NT2/D1 (cell line): ENCODE measurements at regions not wholly inside any gene's neighbourhood (a gene's known extent, or its start where the extent isn't known, plus 50 kb on each side); places are given as distances from the start of the nearest gene placed in this dataset.

Experiments used
- DNase-seq: peaks from one replicate; pipeline ENCODE4 v3.0.0-alpha.2; 2011; ENCODE audit warnings: low read depth, low spot score
- H3K27me3 ChIP-seq: 2 replicates; pipeline ENCODE4 v1.6.0; 2011; ENCODE audit warnings: mild to moderate bottlenecking; ENCODE audit not compliant: insufficient read length, insufficient read depth
- H3K36me3 ChIP-seq: 2 replicates; pipeline ENCODE4 v1.6.1; 2011; ENCODE audit warnings: mild to moderate bottlenecking, low read length, mixed read lengths; ENCODE audit not compliant: insufficient read depth, insufficient read length
- H3K4me1 ChIP-seq: 2 replicates; pipeline ENCODE4 v1.5.1; 2011; ENCODE audit not compliant: insufficient read depth, insufficient read length
- H3K4me3 ChIP-seq: 2 replicates; pipeline ENCODE4 v1.5.1; 2011; ENCODE audit warnings: low read depth; ENCODE audit not compliant: insufficient read length
- H3K9ac ChIP-seq: 2 replicates; pipeline ENCODE4 v1.6.0; 2011; ENCODE audit warnings: low read depth; ENCODE audit not compliant: insufficient read length
- H3K9me3 ChIP-seq: 2 replicates; pipeline ENCODE4 v1.5.1; 2011; ENCODE audit warnings: mild to moderate bottlenecking, low read length; ENCODE audit not compliant: insufficient read depth
- SUZ12 ChIP-seq: IDR thresholded peaks from 2 replicates; pipeline ENCODE4 v1.6.1; 2011; ENCODE audit not compliant: insufficient read length, insufficient read depth; ENCODE audit errors: extremely low read depth
- YY1 ChIP-seq: IDR thresholded peaks from 2 replicates; pipeline ENCODE4 v1.6.1; 2011; ENCODE audit not compliant: insufficient read length, insufficient read depth
- ZNF274 ChIP-seq: IDR thresholded peaks from 2 replicates; pipeline ENCODE4 v1.6.1; 2011; ENCODE audit warnings: mild to moderate bottlenecking, low read depth, low read length

DNA sequence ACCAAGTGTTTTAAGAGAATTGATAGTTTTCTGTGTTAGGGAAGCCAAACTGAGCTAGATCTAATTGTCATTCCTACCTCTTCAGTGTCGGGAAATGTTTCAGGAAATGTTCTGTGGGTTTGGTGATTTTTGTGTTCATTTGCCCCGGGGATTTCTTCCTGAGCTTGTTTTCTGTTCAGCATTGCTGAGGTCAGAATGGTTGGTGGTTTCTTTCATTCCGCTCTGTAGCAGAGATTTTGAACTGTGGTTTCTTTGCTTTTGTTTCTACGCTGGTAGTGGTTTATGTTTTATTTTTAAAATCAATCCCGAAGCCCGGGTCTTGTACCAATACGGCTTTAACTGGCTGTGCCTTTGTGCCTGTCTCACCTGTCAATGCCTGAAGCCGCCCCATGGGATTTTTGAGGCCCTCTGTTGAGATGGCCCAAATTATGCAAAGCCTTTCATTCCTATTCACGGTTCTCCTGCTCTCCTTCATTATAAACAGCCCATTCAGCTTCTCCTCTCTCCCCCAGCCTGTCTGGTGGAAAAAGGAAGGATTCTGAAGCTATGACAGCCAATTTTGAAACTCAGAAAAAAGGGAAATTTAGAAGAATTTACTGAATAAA, 417.2 kb upstream of the KAZN start:
- TF ChIP-seq YY1, result no peak
- TF ChIP-seq SUZ12, result no peak
- no peak for TF ChIP-seq ZNF274
- Histone ChIP-seq H3K36me3 (no peaks in the 10 kb centered on the region), H3K4me1 (no peaks in the 10 kb centered on the region), H3K9ac (no peak overlapping the region), H3K4me3 (no peak overlapping the region), H3K9me3 (no peaks in the 10 kb centered on the region; the same call in 1 of the 2 replicates), H3K27me3 (no peaks in the 10 kb centered on the region)
- no peak for DNase-seq

DNA sequence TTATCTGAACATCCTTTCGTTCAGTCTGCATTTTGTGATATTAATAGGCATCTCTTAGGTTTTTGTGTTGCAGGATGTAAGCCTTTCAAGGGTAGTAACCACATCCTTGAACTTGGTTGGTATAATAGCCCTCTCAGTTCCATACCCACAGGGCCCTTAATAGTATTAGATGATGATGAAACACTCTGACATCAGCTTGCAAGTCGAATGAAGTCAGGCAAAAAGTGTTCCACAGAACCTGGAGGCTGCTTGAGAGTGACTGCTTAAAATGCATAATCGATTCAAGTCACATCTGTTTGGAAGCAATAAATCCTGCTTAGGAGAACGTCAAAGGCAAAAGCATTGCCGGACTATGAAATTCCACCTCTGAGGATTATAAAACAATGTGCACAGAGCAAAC, 415.6 kb upstream of the KAZN start:
- DNase-seq, result no peak
- no peaks in the 10 kb centered on the region; the same call in 1 of the 2 replicates for H3K9me3 ChIP-seq
- no peaks in the 10 kb centered on the region for H3K36me3 ChIP-seq
- no peaks in the 10 kb centered on the region for H3K4me1 ChIP-seq
- H3K27me3 ChIP-seq, result no peaks in the 10 kb centered on the region
- no peak overlapping the region for H3K9ac ChIP-seq
- H3K4me3 ChIP-seq, result no peak overlapping the region
- no peak for TF ChIP-seq ZNF274
- no peak for TF ChIP-seq YY1
- TF ChIP-seq SUZ12, result no peak

DNA sequence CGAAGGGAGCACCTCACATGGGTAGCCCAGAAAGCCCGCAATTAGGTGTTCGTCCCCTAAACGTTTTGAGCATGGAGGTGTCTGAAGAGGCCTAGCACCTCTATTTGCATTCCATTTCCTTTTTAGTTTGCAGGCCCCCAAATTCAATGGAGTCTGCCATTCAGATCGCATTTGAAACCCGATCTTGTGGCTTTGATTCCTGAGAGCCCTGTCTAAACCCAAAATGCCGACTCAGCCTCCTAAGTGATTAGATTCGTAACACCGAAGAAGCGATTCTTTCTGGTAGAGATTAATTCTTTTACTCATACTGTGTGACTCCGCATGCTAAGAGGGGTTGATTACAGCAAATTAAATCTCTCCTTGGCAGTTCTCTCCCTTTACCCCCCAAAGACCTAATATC, 415.2 kb upstream of the KAZN start:
- Histone ChIP-seq H3K4me3 (no peak overlapping the region), H3K4me1 (no peaks in the 10 kb centered on the region), H3K9me3 (no peaks in the 10 kb centered on the region; the same call in 1 of the 2 replicates), H3K36me3 (no peaks in the 10 kb centered on the region), H3K27me3 (no peaks in the 10 kb centered on the region), H3K9ac (no peak overlapping the region)
- no peak for DNase-seq
- TF ChIP-seq ZNF274, result no peak

DNA sequence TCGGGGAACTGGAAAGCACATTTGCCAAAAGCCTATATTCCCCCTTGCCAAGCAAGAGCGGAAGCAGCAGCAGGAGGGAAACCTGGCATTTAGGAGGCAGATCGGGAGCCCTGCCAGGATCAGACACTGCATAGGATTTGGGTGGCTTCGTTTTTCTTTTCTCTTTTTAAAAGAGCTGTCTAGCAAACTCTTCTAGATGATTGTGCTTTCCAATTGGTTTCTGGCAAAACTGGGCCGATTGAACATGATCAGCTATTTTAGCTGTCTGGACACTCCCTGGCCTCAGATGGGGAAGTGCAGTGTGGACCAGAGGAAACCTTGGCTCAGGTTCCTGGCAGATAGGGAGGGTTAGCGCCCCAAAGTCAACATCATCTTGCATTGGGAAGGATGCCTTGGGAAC, 414.0 kb upstream of the KAZN start:
- Histone ChIP-seq H3K27me3 (no peaks in the 10 kb centered on the region), H3K4me1 (no peaks in the 10 kb centered on the region), H3K9me3 (no peaks in the 10 kb centered on the region; the same call in 1 of the 2 replicates), H3K4me3 (no peak overlapping the region), H3K9ac (no peak overlapping the region), H3K36me3 (no peaks in the 10 kb centered on the region)
- no peak for DNase-seq
- TF ChIP-seq YY1 (no peak), SUZ12 (no peak), ZNF274 (no peak)

DNA sequence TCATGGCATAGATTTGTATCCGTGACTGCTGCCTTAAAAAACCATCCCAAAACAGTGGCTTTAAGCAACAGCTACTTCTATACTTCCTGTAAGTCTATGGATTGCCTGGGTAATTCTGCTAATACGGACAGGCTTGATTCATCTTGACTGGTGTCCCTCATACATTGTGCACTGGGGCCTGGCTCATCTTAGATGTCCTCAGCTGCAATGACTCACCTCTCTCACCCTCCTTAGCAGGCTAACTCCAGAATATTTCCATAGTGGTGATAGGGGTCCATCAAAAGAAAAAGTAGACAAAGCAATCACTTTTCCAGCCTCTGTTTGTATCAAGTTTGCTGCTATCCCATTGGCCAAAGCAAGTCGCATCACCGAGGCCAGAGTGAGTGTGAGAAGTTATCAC, 409.1 kb upstream of the KAZN start:
- no peak overlapping the region for H3K9ac ChIP-seq
- H3K36me3 ChIP-seq, result no peaks in the 10 kb centered on the region
- no peaks in the 10 kb centered on the region for H3K4me1 ChIP-seq
- TF ChIP-seq YY1 (no peak), SUZ12 (no peak), ZNF274 (no peak)
- no peak for DNase-seq
- no peaks in the 10 kb centered on the region for H3K27me3 ChIP-seq
- no peaks in the 10 kb centered on the region for H3K9me3 ChIP-seq
- no peak overlapping the region for H3K4me3 ChIP-seq

DNA sequence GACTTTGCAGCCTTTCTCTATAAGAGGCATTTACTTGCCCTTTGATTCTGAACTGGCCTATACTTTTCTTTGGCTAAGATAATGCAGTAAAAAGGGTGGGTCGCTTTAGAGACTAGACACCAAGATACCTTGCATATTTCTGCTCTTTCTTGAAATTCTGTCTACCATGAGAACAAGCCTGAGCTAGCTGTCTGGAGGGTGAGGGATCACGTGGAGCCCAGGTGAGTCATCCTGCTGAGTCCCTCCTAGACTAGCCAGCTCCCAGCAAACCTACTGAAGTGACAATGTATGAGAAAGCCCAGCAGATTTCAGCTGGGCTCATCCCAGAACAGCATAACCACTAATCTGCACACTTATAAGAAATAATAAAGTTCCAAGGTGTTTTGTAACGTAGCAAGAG, 408.0 kb upstream of the KAZN start:
- Histone ChIP-seq H3K27me3 (no peaks in the 10 kb centered on the region), H3K9me3 (no peaks in the 10 kb centered on the region), H3K4me3 (no peak overlapping the region), H3K9ac (no peak overlapping the region), H3K36me3 (no peaks in the 10 kb centered on the region), H3K4me1 (no peaks in the 10 kb centered on the region)
- DNase-seq, result no peak
- TF ChIP-seq YY1 (no peak), SUZ12 (no peak), ZNF274 (no peak)

DNA sequence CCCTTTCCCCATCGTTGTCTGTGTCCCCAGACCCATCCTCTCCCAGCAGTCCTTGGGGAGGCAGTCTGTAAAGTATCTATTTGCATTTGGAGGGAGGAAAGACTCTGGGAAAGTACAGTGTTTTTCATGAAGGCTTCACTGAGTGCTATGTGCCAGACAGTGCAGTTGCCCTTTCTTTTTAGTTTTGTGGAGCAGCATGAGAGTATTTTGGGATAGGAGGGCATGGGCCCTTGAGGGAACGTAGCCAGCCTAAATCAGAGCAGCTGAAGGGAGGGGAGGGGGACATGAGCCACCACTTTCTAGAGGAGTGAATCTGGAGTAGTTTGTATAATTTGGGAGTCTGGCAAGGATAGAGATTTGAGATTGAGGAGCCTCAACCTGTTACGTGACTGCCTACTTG, 404.0 kb upstream of the KAZN start:
- Histone ChIP-seq H3K4me3 (no peak overlapping the region), H3K27me3 (no peaks in the 10 kb centered on the region), H3K9me3 (no peaks in the 10 kb centered on the region), H3K9ac (no peak overlapping the region), H3K36me3 (no peaks in the 10 kb centered on the region), H3K4me1 (no peaks in the 10 kb centered on the region)
- TF ChIP-seq ZNF274 (no peak), SUZ12 (no peak)
- DNase-seq, result no peak

DNA sequence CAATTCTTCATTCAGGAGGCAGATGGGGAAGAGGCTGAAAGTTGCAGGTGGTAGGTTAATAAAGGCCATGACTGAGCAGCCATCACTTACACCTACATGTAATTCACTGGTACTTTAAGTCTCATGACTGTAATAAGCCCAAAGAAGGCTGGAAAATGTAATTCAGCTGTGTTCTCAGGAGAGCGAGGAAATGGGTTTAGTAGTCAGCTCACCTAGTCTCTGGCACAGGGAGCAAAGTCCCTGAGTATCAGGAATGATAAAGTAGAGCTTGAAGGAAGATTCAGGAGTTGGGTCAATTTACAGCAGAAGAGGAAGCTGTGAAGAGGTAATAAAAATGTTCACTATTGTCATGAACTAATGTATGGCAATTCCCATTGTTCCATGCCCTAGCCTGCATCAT, 393.4 kb upstream of the KAZN start:
- no peaks in the 10 kb centered on the region for H3K9me3 ChIP-seq
- no peaks in the 10 kb centered on the region for H3K4me1 ChIP-seq
- no peak for DNase-seq
- H3K4me3 ChIP-seq, result no peak overlapping the region
- no peaks in the 10 kb centered on the region for H3K27me3 ChIP-seq
- TF ChIP-seq YY1, result no peak
- no peak for TF ChIP-seq SUZ12
- no peak for TF ChIP-seq ZNF274
- no peak overlapping the region for H3K9ac ChIP-seq
- no peaks in the 10 kb centered on the region for H3K36me3 ChIP-seq
